Effector CD8-positive, alpha-beta T cell (primary cell): ENCODE measurements at regions not wholly inside any gene's neighbourhood (a gene's known extent, or its start where the extent isn't known, plus 50 kb on each side); places are given as distances from the start of the nearest gene placed in this dataset.

Experiments
- DNase-seq: peaks from one replicate; lab custom pipeline; 2025; lab: John Stamatoyannopoulos, UW

GRCh38 chr2:57828221-57828620, 218.4 kb upstream of the VRK2 start:
- no peak for DNase-seq

GRCh38 chr2:57834666-57835065, 211.9 kb upstream of the VRK2 start:
- no peak for DNase-seq

GRCh38 chr2:57842531-57842930, 204.1 kb upstream of the VRK2 start:
- DNase-seq, result no peak

- DNase-seq, result no peak
Measured at GRCh38 chr2:57843158-57843557, 203.4 kb upstream of the VRK2 start.

GRCh38 chr2:57848723-57849122, 197.9 kb upstream of the VRK2 start:
- DNase-seq, result no peak

GRCh38 chr2:57849843-57850242, 196.8 kb upstream of the VRK2 start:
- DNase-seq, result no peak

- DNase-seq, result no peak
Measured at GRCh38 chr2:57850415-57851130, 196.0 kb upstream of the VRK2 start.

GRCh38 chr2:57855212-57855611, 191.4 kb upstream of the VRK2 start:
- DNase-seq, result no peak

GRCh38 chr2:57859755-57860154, 186.9 kb upstream of the VRK2 start:
- DNase-seq, result no peak

- no peak for DNase-seq
Measured at GRCh38 chr2:57862153-57862552, 184.5 kb upstream of the VRK2 start.

- DNase-seq, result no peak
Measured at GRCh38 chr2:57862727-57863126, 183.9 kb upstream of the VRK2 start.

- DNase-seq, result no peak
Measured at GRCh38 chr2:57864926-57865325, 181.7 kb upstream of the VRK2 start.

GRCh38 chr2:57867730-57868129, 178.9 kb upstream of the VRK2 start:
- no peak for DNase-seq

- DNase-seq, result no peak
Measured at GRCh38 chr2:57868619-57869139, 177.9 kb upstream of the VRK2 start.

GRCh38 chr2:57869758-57870344, 176.8 kb upstream of the VRK2 start:
- no peak for DNase-seq

- DNase-seq, result no peak
Measured at GRCh38 chr2:57876313-57876712, 170.3 kb upstream of the VRK2 start.

GRCh38 chr2:57877811-57878170, 168.8 kb upstream of the VRK2 start:
- DNase-seq, result no peak

- no peak for DNase-seq
Measured at GRCh38 chr2:57878171-57878865, 168.3 kb upstream of the VRK2 start.

GRCh38 chr2:57878866-57879210, 167.8 kb upstream of the VRK2 start:
- DNase-seq, result no peak

GRCh38 chr2:57880446-57880845, 166.2 kb upstream of the VRK2 start:
- DNase-seq, result no peak

- DNase-seq, result no peak
Measured at GRCh38 chr2:57880967-57881366, 165.6 kb upstream of the VRK2 start.

- no peak for DNase-seq
Measured at GRCh38 chr2:57881998-57882888, 164.4 kb upstream of the VRK2 start.
